HUES64 (cell line): ENCODE measurements at regions not wholly inside any gene's neighbourhood (a gene's known extent, or its start where the extent isn't known, plus 50 kb on each side); places are given as distances from the start of the nearest gene placed in this dataset.

ENCODE experiments used
- H3K27ac ChIP-seq: 2 replicates; pipeline ENCODE4 v1.7.0; 2013; ENCODE audit warnings: low read depth, low read length, inconsistent platforms
- H3K27me3 ChIP-seq: 2 replicates; pipeline ENCODE4 v1.6.1; 2013; ENCODE audit warnings: mild to moderate bottlenecking, low read length; ENCODE audit not compliant: insufficient read depth
- H3K36me3 ChIP-seq: 2 replicates; pipeline ENCODE4 v1.6.1; 2013; ENCODE audit warnings: mild to moderate bottlenecking, low read length; ENCODE audit not compliant: insufficient read depth
- H3K4me1 ChIP-seq: 2 replicates; pipeline ENCODE4 v1.6.1; 2013; ENCODE audit warnings: mild to moderate bottlenecking, low read length, moderate library complexity; ENCODE audit not compliant: insufficient read depth
- H3K4me3 ChIP-seq: 2 replicates; pipeline ENCODE4 v1.5.1; 2013; ENCODE audit warnings: mild to moderate bottlenecking, low read length, moderate library complexity
- H3K9ac ChIP-seq: 2 replicates; pipeline ENCODE4 v1.6.1; 2013; ENCODE audit warnings: mild to moderate bottlenecking, low read depth, low read length
- H3K9me3 ChIP-seq: 2 replicates; pipeline ENCODE4 v1.6.1; 2013; ENCODE audit warnings: low read depth, low read length; ENCODE audit not compliant: insufficient read depth
- WGBS: fragments of 150-250, 120-280 bp; methylation state at CpG from one replicate; pipeline ENCODE4 v1.1.7; 2013; ENCODE audit warnings: missing lambda C conversion rate; 5-methylcytosine and 5-hydroxymethylcytosine counted together

GRCh38 chr11:35063488-35063931 is 75.5 kb upstream of the CD44 start:
- no peaks in the 10 kb centered on the region for H3K27me3 ChIP-seq
- no peak overlapping the region for H3K9ac ChIP-seq
- no peaks in the 10 kb centered on the region for H3K4me1 ChIP-seq
- H3K9me3 ChIP-seq, result no peaks in the 10 kb centered on the region
- H3K4me3 ChIP-seq, result no peak overlapping the region
- 92% methylated on average over 6 of the region's 6 CpGs for WGBS
- no peak overlapping the region for H3K27ac ChIP-seq
- H3K36me3 ChIP-seq, result no peaks in the 10 kb centered on the region

- Histone ChIP-seq H3K4me3 (no peak overlapping the region), H3K9ac (no peak overlapping the region), H3K36me3 (no peaks in the 10 kb centered on the region), H3K9me3 (no peaks in the 10 kb centered on the region), H3K27me3 (no peaks in the 10 kb centered on the region), H3K4me1 (no peaks in the 10 kb centered on the region), H3K27ac (no peak overlapping the region)
- 86% methylated on average over 8 of the region's 8 CpGs for WGBS
These were observed 74.7 kb upstream of the CD44 start for GRCh38 chr11:35064114-35064800.

- WGBS, result 86% methylated on average over 3 of the region's 3 CpGs
- no peaks in the 10 kb centered on the region for H3K4me1 ChIP-seq
- H3K36me3 ChIP-seq, result no peaks in the 10 kb centered on the region
- no peak overlapping the region for H3K9ac ChIP-seq
- H3K27ac ChIP-seq, result no peak overlapping the region
- no peaks in the 10 kb centered on the region for H3K27me3 ChIP-seq
- H3K4me3 ChIP-seq, result no peak overlapping the region
- H3K9me3 ChIP-seq, result peaks cover 6% of the 10 kb centered on the region; the same call in 1 of the 2 replicates
These were observed 73.4 kb upstream of the CD44 start for GRCh38 chr11:35065566-35065965.

- Histone ChIP-seq H3K4me3 (no peak overlapping the region), H3K36me3 (no peaks in the 10 kb centered on the region), H3K9ac (no peak overlapping the region), H3K27ac (no peak overlapping the region), H3K9me3 (peaks cover 8% of the 10 kb centered on the region; the same call in 1 of the 2 replicates), H3K27me3 (no peaks in the 10 kb centered on the region), H3K4me1 (no peaks in the 10 kb centered on the region)
- 100% methylated on average over 1 of the region's 1 CpG for WGBS
These were observed 72.9 kb upstream of the CD44 start for GRCh38 chr11:35066030-35066429.

- Histone ChIP-seq H3K4me3 (no peak overlapping the region), H3K36me3 (no peaks in the 10 kb centered on the region), H3K4me1 (no peaks in the 10 kb centered on the region), H3K27me3 (no peaks in the 10 kb centered on the region), H3K9ac (no peak overlapping the region), H3K9me3 (peaks cover 8% of the 10 kb centered on the region; the same call in 1 of the 2 replicates), H3K27ac (no peak overlapping the region)
- 88% methylated on average over 3 of the region's 3 CpGs for WGBS
These were observed 72.1 kb upstream of the CD44 start for GRCh38 chr11:35066783-35067423.

- no peak overlapping the region for H3K4me3 ChIP-seq
- no peaks in the 10 kb centered on the region for H3K4me1 ChIP-seq
- WGBS, result no CpG with 5 or more reads among the region's 1 CpG
- H3K9me3 ChIP-seq, result peaks cover 8% of the 10 kb centered on the region; the same call in 1 of the 2 replicates
- H3K36me3 ChIP-seq, result no peaks in the 10 kb centered on the region
- H3K27ac ChIP-seq, result no peak overlapping the region
- no peak overlapping the region for H3K9ac ChIP-seq
- no peaks in the 10 kb centered on the region for H3K27me3 ChIP-seq
These were observed 67.2 kb upstream of the CD44 start for GRCh38 chr11:35071722-35072121.

GRCh38 chr11:35073691-35074419 is 65.1 kb upstream of the CD44 start:
- Histone ChIP-seq H3K4me1 (no peaks in the 10 kb centered on the region), H3K36me3 (no peaks in the 10 kb centered on the region), H3K9me3 (peaks cover 8% of the 10 kb centered on the region; the same call in 1 of the 2 replicates), H3K9ac (no peak overlapping the region), H3K4me3 (no peak overlapping the region), H3K27me3 (no peaks in the 10 kb centered on the region), H3K27ac (no peak overlapping the region)
- no CpG with 5 or more reads among the region's 2 CpGs for WGBS

GRCh38 chr11:35076201-35077100 is 62.5 kb upstream of the CD44 start:
- H3K27ac ChIP-seq, result no peak overlapping the region
- 97% methylated on average over 4 of the region's 4 CpGs for WGBS
- H3K9ac ChIP-seq, result no peak overlapping the region
- no peak overlapping the region for H3K4me3 ChIP-seq
- H3K36me3 ChIP-seq, result no peaks in the 10 kb centered on the region
- H3K27me3 ChIP-seq, result no peaks in the 10 kb centered on the region
- no peaks in the 10 kb centered on the region for H3K4me1 ChIP-seq
- H3K9me3 ChIP-seq, result no peaks in the 10 kb centered on the region

GRCh38 chr11:35077709-35078469 is 61.1 kb upstream of the CD44 start:
- Histone ChIP-seq H3K4me3 (no peak overlapping the region), H3K9me3 (no peaks in the 10 kb centered on the region), H3K27ac (no peak overlapping the region), H3K9ac (no peak overlapping the region), H3K36me3 (no peaks in the 10 kb centered on the region), H3K27me3 (no peaks in the 10 kb centered on the region), H3K4me1 (no peaks in the 10 kb centered on the region)
- WGBS, result 94% methylated on average over 5 of the region's 5 CpGs

- Histone ChIP-seq H3K36me3 (no peaks in the 10 kb centered on the region), H3K4me3 (no peak overlapping the region), H3K9ac (no peak overlapping the region), H3K4me1 (no peaks in the 10 kb centered on the region), H3K27me3 (no peaks in the 10 kb centered on the region), H3K9me3 (no peaks in the 10 kb centered on the region), H3K27ac (no peak overlapping the region)
- 92% methylated on average over 1 of the region's 1 CpG for WGBS
These were observed 60.6 kb upstream of the CD44 start for GRCh38 chr11:35078470-35078735.
